H9 (cell line): ENCODE measurements at regions not wholly inside any gene's neighbourhood (a gene's known extent, or its start where the extent isn't known, plus 50 kb on each side); places are given as distances from the start of the nearest gene placed in this dataset.

ENCODE experiments used
- DNase-seq: peaks from one replicate; pipeline ENCODE4 v3.0.0-alpha.2; 2017
- H2AFZ ChIP-seq: one replicate; pipeline ENCODE4 v1.6.1; 2013; ENCODE audit warnings: mild to moderate bottlenecking, low read length, control low read depth, moderate library complexity
- H2AK5ac ChIP-seq: 2 replicates; pipeline ENCODE4 v1.6.1; 2013; ENCODE audit warnings: low read length, control low read depth, mixed read lengths; ENCODE audit not compliant: insufficient read length
- H2BK120ac ChIP-seq: one replicate; pipeline ENCODE4 v1.6.1; 2013; ENCODE audit warnings: low read depth, mild to moderate bottlenecking, low read length, control low read depth, inconsistent platforms; ENCODE audit not compliant: poor library complexity, severe bottlenecking
- H2BK12ac ChIP-seq: 2 replicates; pipeline ENCODE4 v1.6.1; 2013; ENCODE audit warnings: low read length, control low read depth, mixed read lengths, low read depth; ENCODE audit not compliant: insufficient read length
- H2BK15ac ChIP-seq: 2 replicates; pipeline ENCODE4 v1.6.1; 2013; ENCODE audit warnings: low read depth, low read length, control low read depth
- H2BK20ac ChIP-seq: one replicate; pipeline ENCODE4 v1.6.1; 2013; ENCODE audit warnings: low read depth, mild to moderate bottlenecking, low read length, control low read depth, inconsistent platforms; ENCODE audit not compliant: poor library complexity, severe bottlenecking
- H2BK5ac ChIP-seq: 2 replicates; pipeline ENCODE4 v1.6.1; 2013; ENCODE audit warnings: low read length, control low read depth, mixed read lengths; ENCODE audit not compliant: insufficient read length
- H3K14ac ChIP-seq: 2 replicates; pipeline ENCODE4 v1.6.1; 2013; ENCODE audit warnings: low read length, control low read depth; ENCODE audit not compliant: insufficient read depth
- H3K18ac ChIP-seq: 2 replicates; pipeline ENCODE4 v1.6.1; 2013; ENCODE audit warnings: low read depth, mild to moderate bottlenecking, mixed read lengths, low read length, control low read depth; ENCODE audit not compliant: insufficient read length
- H3K23ac ChIP-seq: 2 replicates; pipeline ENCODE4 v1.6.1; 2013; ENCODE audit warnings: low read length, control low read depth, mixed read lengths, low read depth; ENCODE audit not compliant: insufficient read length
- H3K23me2 ChIP-seq: 2 replicates; pipeline ENCODE4 v1.6.1; 2013; ENCODE audit warnings: low read depth, mild to moderate bottlenecking, mixed read lengths, low read length, control low read depth; ENCODE audit not compliant: insufficient read length, poor library complexity, severe bottlenecking
- H3K27ac ChIP-seq: 2 replicates; pipeline ENCODE4 v1.5.1; 2013; ENCODE audit warnings: low read length, control low read depth, mixed read lengths, low read depth; ENCODE audit not compliant: insufficient read length
- H3K27me3 ChIP-seq: 2 replicates; pipeline ENCODE4 v1.6.1; 2013; ENCODE audit warnings: low read length, control low read depth, inconsistent platforms; ENCODE audit not compliant: insufficient read depth
- H3K4ac ChIP-seq: 2 replicates; pipeline ENCODE4 v1.6.1; 2013; ENCODE audit warnings: low read depth, mild to moderate bottlenecking, control low read depth, inconsistent platforms, low read length, moderate library complexity
- H3K4me1 ChIP-seq: 2 replicates; pipeline ENCODE4 v1.6.1; 2013; ENCODE audit warnings: low read length, control low read depth, inconsistent platforms; ENCODE audit not compliant: insufficient read depth
- H3K4me2 ChIP-seq: 2 replicates; pipeline ENCODE4 v1.6.1; 2013; ENCODE audit warnings: low read length, control low read depth, mixed read lengths; ENCODE audit not compliant: insufficient read length, insufficient read depth
- H3K56ac ChIP-seq: 2 replicates; pipeline ENCODE4 v1.6.1; 2013; ENCODE audit warnings: low read depth, mild to moderate bottlenecking, mixed read lengths, low read length, control low read depth; ENCODE audit not compliant: insufficient read length
- H3K79me1 ChIP-seq: 2 replicates; pipeline ENCODE4 v1.6.1; 2013; ENCODE audit warnings: low read depth, mild to moderate bottlenecking, moderate library complexity, low read length, control low read depth, inconsistent platforms; ENCODE audit not compliant: insufficient read depth, poor library complexity, severe bottlenecking
- H3K79me2 ChIP-seq: 2 replicates; pipeline ENCODE4 v1.6.1; 2013; ENCODE audit warnings: low read length, control low read depth, inconsistent platforms; ENCODE audit not compliant: insufficient read depth
- H3K9ac ChIP-seq: 2 replicates; pipeline ENCODE4 v1.6.1; 2013; ENCODE audit warnings: low read length, control low read depth, mixed read lengths; ENCODE audit not compliant: insufficient read length; ENCODE audit errors: extremely low read depth
- H3K9me3 ChIP-seq: one replicate; pipeline ENCODE4 v1.6.1; 2013; ENCODE audit warnings: low read depth, low read length, inconsistent platforms; ENCODE audit not compliant: control insufficient read depth
- H3T11ph ChIP-seq: one replicate; pipeline ENCODE4 v1.6.1; 2013; ENCODE audit warnings: mild to moderate bottlenecking, low read length, control low read depth, inconsistent platforms
- H4K20me1 ChIP-seq: one replicate; pipeline ENCODE4 v1.6.1; 2013; ENCODE audit not compliant: control insufficient read depth, insufficient read length, insufficient read depth
- H4K5ac ChIP-seq: 2 replicates; pipeline ENCODE4 v1.6.1; 2013; ENCODE audit warnings: low read depth, mild to moderate bottlenecking, mixed read lengths, low read length, control low read depth; ENCODE audit not compliant: insufficient read length
- H4K8ac ChIP-seq: replicated peaks from 2 replicates; pipeline ENCODE4 v1.6.1; 2013; ENCODE audit warnings: low read length, control low read depth, mixed read lengths, low read depth; ENCODE audit not compliant: insufficient read length
- H4K91ac ChIP-seq: 2 replicates; pipeline ENCODE4 v1.6.1; 2013; ENCODE audit warnings: low read depth, mild to moderate bottlenecking, moderate library complexity, mixed read lengths, low read length, control low read depth; ENCODE audit not compliant: insufficient read length
- H3K27ac Mint-ChIP-seq, 3 experiments: 2 replicates in 2 of 3; 3 replicates in 1 of 3; pipeline ENCODE4 v1.8.0; 2020 to 2021; ENCODE audit warnings: mixed read lengths in 3 of 3, mild to moderate bottlenecking in 1 of 3, moderate library complexity in 1 of 3
- H3K27me3 Mint-ChIP-seq: 2 replicates; pipeline ENCODE4 v1.8.0; 2021; ENCODE audit warnings: low read depth, mild to moderate bottlenecking, moderate library complexity, mixed read lengths
- H3K36me3 Mint-ChIP-seq, 3 experiments: 2 replicates in 2 of 3; 3 replicates in 1 of 3; pipeline ENCODE4 v1.8.0; 2020 to 2021; ENCODE audit warnings: low read depth in 3 of 3, mixed read lengths in 3 of 3; ENCODE audit not compliant: insufficient read depth in 1 of 3
- H3K4me1 Mint-ChIP-seq, 2 experiments: 2 replicates each; pipeline ENCODE4 v1.8.0; 2020; ENCODE audit warnings: mixed read lengths in 2 of 2
- H3K4me3 Mint-ChIP-seq, 2 experiments: 2 replicates in 1 of 2; 3 replicates in 1 of 2; pipeline ENCODE4 v1.8.0; 2020 to 2021; ENCODE audit warnings: mild to moderate bottlenecking in 2 of 2, mixed read lengths in 2 of 2, moderate library complexity in 1 of 2
- H3K9me3 Mint-ChIP-seq, 2 experiments: 2 replicates in 1 of 2; 3 replicates in 1 of 2; pipeline ENCODE4 v1.8.0; 2020; ENCODE audit warnings: mild to moderate bottlenecking in 2 of 2, mixed read lengths in 2 of 2, moderate library complexity in 1 of 2
- CTCF ChIP-seq: fragments of 200-600 bp; sonication (generic); conservative IDR thresholded peaks from 3 replicates; pipeline ENCODE4 v1.8.0; 2021; ENCODE audit warnings: antibody characterized with exemption, mild to moderate bottlenecking
- WGBS: extraction: QIAGEN DNeasy Blood & Tissue Kit; methylation state at CpG from one replicate; pipeline ENCODE4 v1.1.7; 2013; ENCODE audit warnings: missing lambda C conversion rate, low lambda C conversion rate, mixed read lengths; ENCODE audit not compliant: insufficient read length; ENCODE audit errors: extremely low coverage; 5-methylcytosine and 5-hydroxymethylcytosine counted together

- no CpG with 5 or more reads among the region's 1 CpG for WGBS
- no peak overlapping the region for H3K14ac ChIP-seq
- Mint-ChIP-seq H3K36me3 (peaks cover 0 to 7% (median 3%) of the 10 kb centered on the region in 3 experiments; a peak in 5 of 7 replicates), H3K9me3 (peaks cover 6 to 14% of the 10 kb centered on the region in 2 experiments), H3K27me3 (peaks cover 5% of the 10 kb centered on the region), H3K4me3 (no peak overlapping the region), H3K4me1 (peaks cover 25 to 28% of the 10 kb centered on the region in 2 experiments), H3K27ac (no peak overlapping the region)
- H3K23me2 ChIP-seq, result no peaks in the 10 kb centered on the region
- no peak overlapping the region for H2BK120ac ChIP-seq
- H3K9me3 ChIP-seq, result no peaks in the 10 kb centered on the region
- no peak overlapping the region for H3K18ac ChIP-seq
- H3K4me1 ChIP-seq, result peaks cover 11% of the 10 kb centered on the region; the same call in 1 of the 2 replicates
- no peak overlapping the region for H2BK12ac ChIP-seq
- no peaks in the 10 kb centered on the region for H3K27me3 ChIP-seq
- H3K56ac ChIP-seq, result no peak overlapping the region
- no peak overlapping the region for H2BK5ac ChIP-seq
- H3T11ph ChIP-seq, result no peak overlapping the region
- DNase-seq, result no peak
- no peak overlapping the region for H2AK5ac ChIP-seq
- H4K91ac ChIP-seq, result no peak overlapping the region
- H3K23ac ChIP-seq, result no peak overlapping the region
- H2BK15ac ChIP-seq, result no peak overlapping the region
- H3K79me1 ChIP-seq, result no peaks in the 10 kb centered on the region
- TF ChIP-seq CTCF, result no peak
- H2AFZ ChIP-seq, result no peak overlapping the region
- H3K4me2 ChIP-seq, result no peak overlapping the region
- H4K8ac ChIP-seq, result no peak overlapping the region
- no peak overlapping the region for H3K27ac ChIP-seq
- no peak overlapping the region for H3K9ac ChIP-seq
- no peaks in the 10 kb centered on the region for H3K79me2 ChIP-seq
- H3K4ac ChIP-seq, result no peak overlapping the region
- no peak overlapping the region for H4K5ac ChIP-seq
- no peak overlapping the region for H2BK20ac ChIP-seq
- H4K20me1 ChIP-seq, result no peaks in the 10 kb centered on the region
Measured at GRCh38 chr14:97039717-97040363, 242.7 kb downstream of the VRK1 start.
